Glutamatergic neuron (in vitro differentiated cells): ENCODE measurements at regions not wholly inside any gene's neighbourhood (a gene's known extent, or its start where the extent isn't known, plus 50 kb on each side); places are given as distances from the start of the nearest gene placed in this dataset.

Experiments
- DNase-seq: peaks from one replicate; pipeline ENCODE4 v3.0.0; 2022
- H3K27ac Mint-ChIP-seq: one replicate; pipeline ENCODE4 v1.8.0; 2020; ENCODE audit warnings: mild to moderate bottlenecking, mixed read lengths, inconsistent platforms; ENCODE audit not compliant: unreplicated experiment
- H3K27me3 Mint-ChIP-seq: one replicate; pipeline ENCODE4 v1.8.0; 2020; ENCODE audit warnings: mild to moderate bottlenecking, moderate library complexity, mixed read lengths, inconsistent platforms; ENCODE audit not compliant: unreplicated experiment
- H3K36me3 Mint-ChIP-seq: one replicate; pipeline ENCODE4 v1.8.0; 2020; ENCODE audit warnings: mild to moderate bottlenecking, mixed read lengths, inconsistent platforms; ENCODE audit not compliant: unreplicated experiment
- H3K4me1 Mint-ChIP-seq: one replicate; pipeline ENCODE4 v1.8.0; 2020; ENCODE audit warnings: mild to moderate bottlenecking, low read depth, mixed read lengths, inconsistent platforms; ENCODE audit not compliant: unreplicated experiment
- H3K4me3 Mint-ChIP-seq: one replicate; pipeline ENCODE4 v1.8.0; 2020; ENCODE audit warnings: mild to moderate bottlenecking, mixed read lengths, inconsistent platforms; ENCODE audit not compliant: unreplicated experiment
- H3K9me3 Mint-ChIP-seq: one replicate; pipeline ENCODE4 v1.8.0; 2020; ENCODE audit warnings: mild to moderate bottlenecking, moderate library complexity, mixed read lengths, inconsistent platforms; ENCODE audit not compliant: unreplicated experiment
- CTCF ChIP-seq: fragments of 200-600 bp; sonication (generic); IDR thresholded peaks from one replicate; pipeline ENCODE4 v1.5.0; 2021; ENCODE audit not compliant: partially characterized antibody, unreplicated experiment

DNA sequence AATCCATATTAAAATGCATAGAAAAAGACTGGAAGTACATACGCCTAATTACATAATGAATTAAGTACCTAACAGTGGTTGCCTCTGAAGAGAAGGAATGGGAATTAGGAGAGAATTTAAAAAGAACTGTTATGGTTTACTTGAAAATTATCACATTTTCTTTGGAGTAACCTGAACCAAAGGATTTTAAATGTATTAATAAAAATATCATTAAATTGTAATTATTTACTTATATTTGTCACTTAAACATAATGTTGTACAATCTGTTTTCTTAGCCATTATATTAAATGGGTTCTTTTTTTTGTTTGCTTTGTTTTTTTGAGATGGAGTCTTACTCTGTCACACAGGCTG lies 114.2 kb upstream of the SLC7A14 start:
- H3K27ac Mint-ChIP-seq, result no peak overlapping the region
- no peaks in the 10 kb centered on the region for H3K27me3 Mint-ChIP-seq
- H3K4me3 Mint-ChIP-seq, result no peak overlapping the region
- TF ChIP-seq CTCF, result no peak
- no peaks in the 10 kb centered on the region for H3K4me1 Mint-ChIP-seq
- no peak for DNase-seq
- H3K36me3 Mint-ChIP-seq, result no peaks in the 10 kb centered on the region
- no peaks in the 10 kb centered on the region for H3K9me3 Mint-ChIP-seq

DNA sequence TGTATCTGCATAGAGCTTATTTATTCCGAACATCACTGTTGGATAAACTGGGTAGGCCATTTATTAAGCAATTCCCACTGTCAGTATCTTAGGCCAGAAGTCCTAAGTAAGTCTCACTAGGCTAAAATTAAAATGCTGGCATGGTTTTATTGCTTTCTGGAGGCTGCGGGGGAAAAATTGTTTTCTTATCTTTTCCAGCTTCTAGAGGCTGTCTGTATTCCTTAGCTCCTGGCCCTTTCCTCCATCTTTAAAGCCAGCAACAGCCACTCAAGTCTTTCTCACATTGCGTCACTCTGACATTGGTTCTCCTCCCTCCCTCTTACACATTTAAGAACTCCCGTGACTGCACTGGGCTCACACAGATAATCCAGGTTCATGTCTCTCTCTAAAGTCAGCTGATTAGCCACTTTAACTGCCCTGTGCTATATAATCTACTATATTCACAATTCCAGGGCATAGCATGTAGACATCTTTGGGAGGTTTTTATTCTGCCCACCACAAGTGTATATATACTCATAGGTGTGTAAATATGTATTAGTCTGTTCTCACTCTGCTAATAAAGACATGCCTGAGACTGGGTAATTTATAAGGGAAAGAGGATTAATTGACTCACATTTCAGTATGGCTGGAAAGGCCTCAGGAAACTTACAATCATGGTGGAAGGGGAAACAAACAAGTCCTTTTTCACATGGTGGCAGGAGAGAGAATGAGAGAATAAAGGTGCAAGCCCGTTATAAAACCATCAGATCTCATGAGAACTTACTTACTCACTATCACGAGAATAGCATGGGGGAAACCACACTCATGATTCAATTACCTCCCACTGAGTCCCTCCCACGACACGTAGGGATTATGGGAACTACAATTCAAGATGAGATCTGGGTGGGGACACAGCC lies 113.5 kb upstream of the SLC7A14 start:
- no peaks in the 10 kb centered on the region for H3K4me1 Mint-ChIP-seq
- no peak for TF ChIP-seq CTCF
- no peaks in the 10 kb centered on the region for H3K9me3 Mint-ChIP-seq
- no peak overlapping the region for H3K4me3 Mint-ChIP-seq
- no peaks in the 10 kb centered on the region for H3K36me3 Mint-ChIP-seq
- no peak overlapping the region for H3K27ac Mint-ChIP-seq
- no peak for DNase-seq
- no peaks in the 10 kb centered on the region for H3K27me3 Mint-ChIP-seq

DNA sequence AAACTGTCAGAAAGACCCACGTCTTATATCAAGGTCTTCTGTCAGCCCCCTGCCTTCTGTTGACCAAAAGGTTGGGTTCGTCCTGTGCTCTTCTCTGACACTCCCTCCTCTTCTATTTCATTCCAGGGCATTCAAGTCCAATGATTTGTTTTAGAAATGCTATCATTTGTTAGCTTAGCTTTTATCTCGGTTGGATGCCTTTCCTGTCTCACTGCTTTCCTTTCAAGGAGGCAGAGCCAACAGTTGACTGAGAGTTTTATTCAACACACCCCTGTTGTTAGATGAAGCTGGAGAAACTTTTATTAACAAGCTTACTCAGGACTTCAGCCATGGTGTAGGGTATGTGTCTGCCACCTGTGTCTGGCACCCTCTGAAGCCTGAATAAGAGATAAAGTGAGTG lies 112.0 kb upstream of the SLC7A14 start:
- no peak for DNase-seq
- no peak overlapping the region for H3K4me3 Mint-ChIP-seq
- H3K9me3 Mint-ChIP-seq, result no peaks in the 10 kb centered on the region
- no peak overlapping the region for H3K27ac Mint-ChIP-seq
- no peaks in the 10 kb centered on the region for H3K27me3 Mint-ChIP-seq
- no peak for TF ChIP-seq CTCF
- H3K4me1 Mint-ChIP-seq, result no peaks in the 10 kb centered on the region
- no peaks in the 10 kb centered on the region for H3K36me3 Mint-ChIP-seq

DNA sequence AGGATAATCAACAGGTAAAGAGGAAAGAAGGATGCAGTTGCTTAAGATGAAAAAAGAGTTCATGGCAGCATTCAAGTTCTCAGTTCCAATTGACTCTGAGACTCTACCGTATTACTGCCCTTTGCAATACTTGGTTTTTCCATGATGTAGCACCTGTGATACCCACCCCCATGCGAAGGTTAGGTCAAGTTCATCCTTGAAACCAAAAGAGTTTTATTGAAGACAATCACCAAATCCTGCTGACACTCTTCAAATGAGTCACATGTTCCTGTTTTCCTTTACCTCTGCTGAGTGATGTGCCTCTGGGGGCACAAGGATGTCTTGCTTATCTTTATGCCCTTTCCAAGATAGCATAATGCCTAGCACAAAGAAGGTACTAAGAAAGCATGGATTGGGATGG lies 111.3 kb upstream of the SLC7A14 start:
- no peak overlapping the region for H3K4me3 Mint-ChIP-seq
- H3K27ac Mint-ChIP-seq, result no peak overlapping the region
- H3K36me3 Mint-ChIP-seq, result no peaks in the 10 kb centered on the region
- H3K4me1 Mint-ChIP-seq, result no peaks in the 10 kb centered on the region
- no peaks in the 10 kb centered on the region for H3K27me3 Mint-ChIP-seq
- no peak for TF ChIP-seq CTCF
- DNase-seq, result no peak
- H3K9me3 Mint-ChIP-seq, result no peaks in the 10 kb centered on the region

DNA sequence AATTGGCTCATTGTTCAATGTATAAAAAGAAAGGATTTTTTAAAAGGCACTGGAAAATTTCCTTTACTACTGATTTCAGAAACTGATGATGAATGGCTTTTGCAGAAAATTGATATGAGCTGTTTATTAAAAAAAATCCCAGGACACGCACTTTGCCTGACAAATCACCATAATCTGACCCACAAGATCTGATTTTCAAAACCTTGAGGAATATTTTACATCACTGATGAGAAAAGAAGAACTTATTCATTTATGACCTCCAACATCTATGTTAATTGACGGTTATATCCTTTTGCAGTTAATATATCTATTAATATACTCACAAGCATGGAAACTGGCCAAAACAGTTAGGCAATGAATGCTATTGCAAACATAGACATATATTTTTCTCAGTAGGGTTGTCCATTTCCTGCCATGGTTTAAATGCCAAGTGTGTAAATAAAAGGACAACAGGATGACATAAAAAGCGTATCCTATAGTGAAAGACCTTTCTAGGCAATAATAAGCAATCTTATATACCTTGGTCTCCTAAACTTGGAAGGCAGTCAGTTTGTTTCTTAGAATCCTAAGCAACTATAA lies 109.7 kb upstream of the SLC7A14 start:
- H3K27ac Mint-ChIP-seq, result no peak overlapping the region
- no peaks in the 10 kb centered on the region for H3K4me1 Mint-ChIP-seq
- no peaks in the 10 kb centered on the region for H3K27me3 Mint-ChIP-seq
- no peak for DNase-seq
- H3K4me3 Mint-ChIP-seq, result no peak overlapping the region
- no peaks in the 10 kb centered on the region for H3K36me3 Mint-ChIP-seq
- H3K9me3 Mint-ChIP-seq, result no peaks in the 10 kb centered on the region
- TF ChIP-seq CTCF, result no peak
